Kidney (tissue), 13 donors: ENCODE measurements at regions not wholly inside any gene's neighbourhood (a gene's known extent, or its start where the extent isn't known, plus 50 kb on each side); places are given as distances from the start of the nearest gene placed in this dataset.
A peak's percentile ranks its signal among the peaks of the same experiment; 100 is the strongest.

Experiments
- DNase-seq, 5 donors: peaks; one replicate each; pipeline ENCODE4 v3.0.0-alpha.2; 2013 to 2020
- FAIRE-seq: peaks from 2 replicates; lab custom pipeline; 2012; peaks lifted over from hg19 to GRCh38; lab: Jason Lieb, UNC
- H3K27ac ChIP-seq, 2 donors: one replicate each; pipeline ENCODE4 v1.7.0; 2013; ENCODE audit warnings: low read depth in 2 of 2, low read length in 2 of 2, inconsistent platforms in 1 of 2
- H3K27me3 ChIP-seq: one replicate; pipeline ENCODE4 v1.7.1; 2013; ENCODE audit warnings: low read length, inconsistent platforms; ENCODE audit not compliant: control insufficient read depth, insufficient read depth
- H3K36me3 ChIP-seq, 3 donors: one replicate each; pipeline versions ENCODE4 v1.7.0 to v1.7.1; 2013; ENCODE audit warnings: low read length in 3 of 3, control low read depth in 1 of 3, inconsistent platforms in 1 of 3; ENCODE audit not compliant: insufficient read depth in 3 of 3, control insufficient read depth in 2 of 3
- H3K4me1 ChIP-seq, 3 donors: one replicate each; pipeline versions ENCODE4 v1.7.0 to v1.7.1; 2013; ENCODE audit warnings: low read length in 3 of 3, inconsistent platforms in 1 of 3, low read depth in 1 of 3; ENCODE audit not compliant: control insufficient read depth in 2 of 3, insufficient read depth in 2 of 3
- H3K4me3 ChIP-seq, 3 donors: one replicate each; pipeline versions ENCODE4 v1.7.0 to v1.8.1; 2013; ENCODE audit warnings: low read length in 3 of 3, control low read depth in 1 of 3, inconsistent platforms in 1 of 3
- H3K9ac ChIP-seq, 3 donors: one replicate each; pipeline versions ENCODE4 v1.7.0 to v1.7.1; 2013; ENCODE audit warnings: low read length in 3 of 3, control low read depth in 1 of 3, inconsistent platforms in 1 of 3
- H3K9me3 ChIP-seq, 3 donors: one replicate each; pipeline versions ENCODE4 v1.7.0 to v1.7.1; 2013; ENCODE audit warnings: low read length in 3 of 3, control low read depth in 1 of 3, inconsistent platforms in 1 of 3; ENCODE audit not compliant: control insufficient read depth in 2 of 3, insufficient read depth in 1 of 3
- intact Hi-C: fragments of 100-400 bp; cut with DNase I; formaldehyde crosslinking; loops from one replicate; pipeline ENCODE4 v1.11.1; 2022
- TF ChIP-seq, protein P1 (sequence below): IDR thresholded peaks from 3 replicates; pipeline ENCODE4 v1.5.1; 2012; ENCODE audit warnings: mild to moderate bottlenecking, moderate library complexity, borderline replicate concordance; ENCODE audit not compliant: insufficient read depth; ENCODE audit errors: extremely low read depth
- donor health status: control.
- donor health status: control.
- donor health status: control.
- donor health status: control.
- donor health status: control.
- donor health status: DM: yes; HTN: yes; CAD: no.
- donor health status: Normal renal cell carcinoma (clear cell type).

GRCh38 chrX:45900766-45901615 is 644.2 kb downstream of the ZNF674 start:
- FAIRE-seq (no peak), DNase-seq (peak in 1 of 5 donors; percentile 37)
- intact Hi-C loops = no loop called here
- no peaks in the 10 kb centered on the region for H3K4me1 ChIP-seq
- TF ChIP-seq, protein P1, sequence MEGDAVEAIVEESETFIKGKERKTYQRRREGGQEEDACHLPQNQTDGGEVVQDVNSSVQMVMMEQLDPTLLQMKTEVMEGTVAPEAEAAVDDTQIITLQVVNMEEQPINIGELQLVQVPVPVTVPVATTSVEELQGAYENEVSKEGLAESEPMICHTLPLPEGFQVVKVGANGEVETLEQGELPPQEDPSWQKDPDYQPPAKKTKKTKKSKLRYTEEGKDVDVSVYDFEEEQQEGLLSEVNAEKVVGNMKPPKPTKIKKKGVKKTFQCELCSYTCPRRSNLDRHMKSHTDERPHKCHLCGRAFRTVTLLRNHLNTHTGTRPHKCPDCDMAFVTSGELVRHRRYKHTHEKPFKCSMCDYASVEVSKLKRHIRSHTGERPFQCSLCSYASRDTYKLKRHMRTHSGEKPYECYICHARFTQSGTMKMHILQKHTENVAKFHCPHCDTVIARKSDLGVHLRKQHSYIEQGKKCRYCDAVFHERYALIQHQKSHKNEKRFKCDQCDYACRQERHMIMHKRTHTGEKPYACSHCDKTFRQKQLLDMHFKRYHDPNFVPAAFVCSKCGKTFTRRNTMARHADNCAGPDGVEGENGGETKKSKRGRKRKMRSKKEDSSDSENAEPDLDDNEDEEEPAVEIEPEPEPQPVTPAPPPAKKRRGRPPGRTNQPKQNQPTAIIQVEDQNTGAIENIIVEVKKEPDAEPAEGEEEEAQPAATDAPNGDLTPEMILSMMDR = no peak
- H3K4me3 ChIP-seq = no peak overlapping the region
- H3K27ac ChIP-seq = no peak overlapping the region
- H3K9ac ChIP-seq = no peak overlapping the region
- H3K27me3 ChIP-seq = no peaks in the 10 kb centered on the region
- no peaks in the 10 kb centered on the region for H3K36me3 ChIP-seq
- no peaks in the 10 kb centered on the region for H3K9me3 ChIP-seq

GRCh38 chrX:45894864-45895645 is 650.2 kb downstream of the ZNF674 start:
- no peak overlapping the region for H3K9ac ChIP-seq
- DNase-seq (no peak), FAIRE-seq (no peak)
- no peaks in the 10 kb centered on the region for H3K36me3 ChIP-seq
- no peaks in the 10 kb centered on the region for H3K4me1 ChIP-seq
- no peaks in the 10 kb centered on the region for H3K27me3 ChIP-seq
- intact Hi-C loops = no loop called here
- TF ChIP-seq, protein P1 = no peak
- no peak overlapping the region for H3K27ac ChIP-seq
- H3K9me3 ChIP-seq = peaks cover 0 to 3% (median 0%) of the 10 kb centered on the region in 3 donors
- H3K4me3 ChIP-seq = no peak overlapping the region

- DNase-seq (no peak), FAIRE-seq (no peak)
- Histone ChIP-seq H3K4me3 (no peak overlapping the region), H3K36me3 (no peaks in the 10 kb centered on the region), H3K27ac (no peak overlapping the region), H3K27me3 (no peaks in the 10 kb centered on the region), H3K9me3 (no peaks in the 10 kb centered on the region), H3K9ac (no peak overlapping the region), H3K4me1 (no peaks in the 10 kb centered on the region)
- TF ChIP-seq, protein P1 = no peak
- intact Hi-C loops = no loop called here
Measured at GRCh38 chrX:45889471-45889870, 655.8 kb downstream of the ZNF674 start.
